ENCODE measurements at regions not wholly inside any gene's neighbourhood (a gene's known extent, or its start where the extent isn't known, plus 50 kb on each side); places are given as distances from the start of the nearest gene placed in this dataset.
"Not testable (repeated sequence)": the region's sequence is repeated elsewhere in the genome, so short reads cannot be mapped to it uniquely, and the experiment has no call there.

GRCh38 chr1:95582746-95583145 lies 348.7 kb downstream of the RWDD3 start:
- no peak for DNase-seq (ENCODE audit: extremely low read depth in 1 of 2, low read depth in 1 of 2)

DNA sequence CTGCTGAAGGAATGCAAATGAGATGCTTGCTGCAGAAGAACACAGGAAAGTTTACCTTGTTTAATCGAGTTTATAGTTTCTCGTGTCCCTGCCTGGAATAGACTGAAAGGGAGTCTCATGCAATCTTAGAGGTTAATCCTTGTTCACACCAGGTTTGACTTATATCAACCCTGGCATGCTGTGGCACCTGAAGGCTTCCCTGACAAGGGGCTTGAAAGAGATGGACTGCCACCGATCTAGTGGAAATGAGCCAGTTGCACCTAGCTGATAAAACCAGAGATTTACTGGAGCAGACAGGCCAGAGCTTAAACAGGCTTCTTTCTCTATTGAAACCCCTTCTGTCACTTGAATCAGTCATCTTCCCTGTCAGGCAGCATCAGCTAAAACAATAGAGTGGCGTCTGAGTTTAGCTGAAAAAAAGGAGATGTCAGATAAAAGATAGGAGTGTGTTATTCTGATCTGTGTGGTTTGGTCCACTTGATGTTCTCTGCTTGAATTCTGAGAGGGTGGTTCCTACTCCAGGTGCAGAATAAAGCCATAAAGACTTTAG lies 349.7 kb downstream of the RWDD3 start:
- DNase-seq (ENCODE audit: extremely low read depth in 1 of 2, low read depth in 1 of 2): no peak

GRCh38 chr1:95584315-95584714 lies 350.3 kb downstream of the RWDD3 start:
- DNase-seq (ENCODE audit: extremely low read depth in 1 of 2, low read depth in 1 of 2): no peak

GRCh38 chr1:95604771-95605170 lies 370.8 kb downstream of the RWDD3 start:
- no peak for DNase-seq (ENCODE audit: extremely low read depth in 1 of 2, low read depth in 1 of 2)

DNA sequence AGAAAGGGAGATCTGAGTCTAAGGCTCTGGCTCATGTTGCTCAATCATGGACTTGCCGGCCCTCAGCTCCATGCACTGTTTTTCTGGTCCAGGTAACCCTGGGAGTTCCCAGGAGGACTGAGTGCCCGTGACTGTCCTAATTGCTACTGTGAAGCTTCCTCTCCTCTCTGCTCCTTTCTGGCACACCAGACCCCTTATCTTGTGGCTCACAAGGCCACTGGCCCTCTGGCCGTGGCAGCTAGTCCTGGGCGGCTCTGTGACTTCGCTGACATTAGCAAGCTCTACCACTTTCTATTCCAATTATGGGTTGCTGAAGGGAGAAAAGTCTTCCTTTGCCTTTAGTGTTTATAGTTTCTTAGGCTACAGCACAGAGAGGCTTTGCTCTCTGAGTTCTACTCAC lies 380.2 kb downstream of the RWDD3 start:
- no peak for DNase-seq (ENCODE audit: extremely low read depth in 1 of 2, low read depth in 1 of 2)

DNA sequence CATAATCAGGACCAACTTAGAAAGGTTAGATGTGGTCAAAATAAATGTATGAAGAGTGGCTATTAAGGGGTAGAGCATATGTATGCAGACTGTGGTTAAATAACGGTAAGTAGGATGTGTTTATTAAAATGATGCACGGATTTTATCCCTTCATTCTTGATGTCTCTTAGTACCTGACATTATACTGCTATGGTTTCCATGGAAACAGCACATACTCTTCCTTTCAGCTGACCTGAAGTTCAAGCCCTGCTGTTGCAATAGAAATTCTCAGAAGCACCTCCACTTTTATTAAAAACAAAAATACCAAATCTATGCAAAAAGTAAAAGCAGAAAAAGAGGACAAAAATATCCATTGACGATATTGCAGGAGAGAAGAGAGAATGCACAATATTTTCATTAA lies 381.4 kb downstream of the RWDD3 start:
- DNase-seq (ENCODE audit: extremely low read depth in 1 of 2, low read depth in 1 of 2): no peak

DNA sequence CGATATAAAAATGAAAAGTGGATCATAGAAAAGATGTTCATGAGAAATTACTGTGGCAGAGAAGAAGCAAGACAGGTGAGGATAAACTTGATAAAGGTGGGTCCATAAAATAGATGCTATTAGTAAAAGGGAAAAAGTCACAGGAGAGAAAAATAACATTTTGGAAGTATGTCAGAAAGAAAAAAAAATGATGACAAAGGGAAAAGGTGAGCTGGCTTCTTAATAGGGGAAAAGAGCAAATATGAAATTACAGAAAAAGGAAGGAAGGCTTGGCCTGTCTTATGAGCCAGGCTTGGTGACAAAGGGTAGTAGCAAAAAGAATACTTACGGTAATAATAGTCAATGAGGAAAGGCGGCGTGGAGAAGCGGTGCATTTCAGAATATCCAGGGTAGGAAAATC lies 386.1 kb downstream of the RWDD3 start:
- no peak for DNase-seq (ENCODE audit: extremely low read depth in 1 of 2, low read depth in 1 of 2)

- DNase-seq (ENCODE audit: extremely low read depth in 1 of 2, low read depth in 1 of 2): no peak
Observed at GRCh38 chr1:95622609-95623008, 388.6 kb downstream of the RWDD3 start.

- no peak for DNase-seq (ENCODE audit: extremely low read depth in 1 of 2, low read depth in 1 of 2)
Observed at GRCh38 chr1:95625224-95625623, 391.2 kb downstream of the RWDD3 start.

DNA sequence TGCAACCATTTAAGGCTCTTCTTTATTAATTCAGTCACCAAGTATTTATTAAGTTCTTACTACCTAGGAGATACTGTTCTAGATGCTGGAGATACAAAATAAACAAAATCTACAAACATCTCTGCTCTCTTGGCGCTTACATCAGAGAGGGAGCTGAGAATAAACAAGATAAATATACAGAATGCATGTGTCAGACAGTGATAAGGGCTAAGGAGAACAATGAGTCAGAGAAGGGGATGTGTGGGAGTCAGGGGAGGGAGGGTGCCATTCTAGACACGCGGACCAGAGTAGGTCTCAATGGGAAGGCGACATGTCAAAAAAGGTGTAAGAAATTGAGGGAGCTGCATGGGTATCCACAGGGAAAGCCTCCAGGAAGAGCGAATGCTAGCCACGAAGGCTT lies 393.2 kb downstream of the RWDD3 start:
- DNase-seq (ENCODE audit: extremely low read depth in 1 of 2, low read depth in 1 of 2): no peak

DNA sequence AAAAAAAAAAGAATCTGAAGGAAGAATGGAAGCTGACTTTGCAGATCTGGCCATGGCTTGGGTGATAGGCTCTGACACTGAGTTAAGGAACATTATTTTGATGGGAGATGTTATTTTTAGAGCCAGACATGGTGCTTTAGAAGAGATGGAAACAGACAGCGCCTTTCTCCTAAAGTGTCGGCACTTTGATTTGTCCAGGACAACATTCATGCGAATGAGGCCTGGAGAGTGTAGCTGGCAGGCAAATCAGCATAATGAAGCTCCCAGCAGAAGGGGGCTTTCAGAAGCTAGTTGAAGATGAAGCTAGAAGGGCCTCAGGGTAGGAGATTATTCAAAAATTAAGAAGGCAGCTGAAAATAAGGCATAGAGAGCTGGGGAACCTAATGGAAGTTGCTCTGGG lies 397.7 kb downstream of the RWDD3 start:
- no peak for DNase-seq (ENCODE audit: extremely low read depth in 1 of 2, low read depth in 1 of 2)

DNA sequence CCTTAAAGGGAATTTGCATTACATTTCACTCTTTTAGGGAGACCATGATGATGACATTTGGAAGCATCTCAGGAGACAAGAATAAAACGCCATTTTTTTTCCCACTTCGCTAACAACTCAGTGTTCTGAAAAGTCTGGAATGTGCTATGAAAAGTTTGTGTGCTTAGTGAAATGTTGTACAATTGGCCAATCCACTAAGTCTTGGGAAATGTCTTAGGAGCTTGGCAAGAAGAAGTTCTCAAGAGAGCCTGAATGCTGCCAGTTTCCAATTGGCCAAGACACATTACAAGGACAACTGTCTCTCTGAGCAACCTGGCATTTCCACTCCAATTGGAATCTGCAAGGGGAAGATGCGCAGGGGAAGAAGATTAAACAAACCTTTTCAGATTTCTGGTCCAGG lies 401.8 kb downstream of the RWDD3 start:
- DNase-seq (ENCODE audit: extremely low read depth in 1 of 2, low read depth in 1 of 2): no peak

DNA sequence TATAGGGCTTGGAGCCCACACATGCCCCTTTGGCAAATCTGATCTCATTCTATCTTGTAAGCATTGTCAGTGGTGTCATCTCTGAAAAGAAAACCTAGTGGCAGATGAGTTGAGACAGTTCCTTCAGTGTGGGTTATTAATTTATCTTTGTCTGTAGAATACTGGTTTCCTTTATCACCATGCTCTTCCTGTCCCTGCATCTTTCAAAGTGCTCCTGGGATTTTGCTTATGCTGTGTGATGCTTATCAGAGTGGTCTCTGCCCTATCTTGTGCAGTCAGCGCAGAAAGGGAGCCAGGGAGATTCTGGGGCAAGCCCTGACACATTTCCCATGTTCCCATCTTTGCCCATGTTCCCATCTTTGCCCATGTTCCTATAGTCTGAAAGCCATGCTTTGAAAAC lies 402.9 kb downstream of the RWDD3 start:
- no peak for DNase-seq (ENCODE audit: extremely low read depth in 1 of 2, low read depth in 1 of 2)

GRCh38 chr1:95640746-95641145 lies 406.7 kb downstream of the RWDD3 start:
- no peak for DNase-seq (ENCODE audit: extremely low read depth in 1 of 2, low read depth in 1 of 2)

- no peak for DNase-seq (ENCODE audit: extremely low read depth in 1 of 2, low read depth in 1 of 2)
Observed at GRCh38 chr1:95641386-95641785, 407.4 kb downstream of the RWDD3 start.

- no peak for DNase-seq (ENCODE audit: extremely low read depth in 1 of 2, low read depth in 1 of 2)
Observed at GRCh38 chr1:95642035-95642434, 408.0 kb downstream of the RWDD3 start.

GRCh38 chr1:95643071-95643470 lies 409.1 kb downstream of the RWDD3 start:
- DNase-seq (ENCODE audit: extremely low read depth in 1 of 2, low read depth in 1 of 2): no peak

DNA sequence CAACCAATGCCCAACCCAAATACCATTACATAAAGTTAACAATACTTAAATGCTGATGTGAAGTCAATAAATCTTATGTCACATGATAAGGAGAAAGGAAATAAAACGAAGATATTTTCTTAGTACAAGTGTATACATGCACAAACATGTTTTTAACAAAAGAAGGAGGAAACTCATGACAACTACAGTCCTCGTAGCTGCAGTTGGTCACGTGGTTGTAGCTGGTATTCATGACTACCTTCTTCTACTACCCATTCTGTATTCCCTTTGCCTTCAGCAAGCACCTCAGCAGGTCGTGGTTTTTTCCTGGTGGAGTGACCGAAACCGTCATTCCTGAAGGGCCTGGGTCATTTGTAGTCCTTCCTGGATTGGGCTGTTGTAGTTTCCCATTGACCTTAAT lies 411.1 kb downstream of the RWDD3 start:
- not testable (repeated sequence) for DNase-seq (ENCODE audit: extremely low read depth in 1 of 2, low read depth in 1 of 2)

- no peak for DNase-seq (ENCODE audit: extremely low read depth in 1 of 2, low read depth in 1 of 2)
Observed at GRCh38 chr1:95650631-95651030, 416.6 kb downstream of the RWDD3 start.

DNA sequence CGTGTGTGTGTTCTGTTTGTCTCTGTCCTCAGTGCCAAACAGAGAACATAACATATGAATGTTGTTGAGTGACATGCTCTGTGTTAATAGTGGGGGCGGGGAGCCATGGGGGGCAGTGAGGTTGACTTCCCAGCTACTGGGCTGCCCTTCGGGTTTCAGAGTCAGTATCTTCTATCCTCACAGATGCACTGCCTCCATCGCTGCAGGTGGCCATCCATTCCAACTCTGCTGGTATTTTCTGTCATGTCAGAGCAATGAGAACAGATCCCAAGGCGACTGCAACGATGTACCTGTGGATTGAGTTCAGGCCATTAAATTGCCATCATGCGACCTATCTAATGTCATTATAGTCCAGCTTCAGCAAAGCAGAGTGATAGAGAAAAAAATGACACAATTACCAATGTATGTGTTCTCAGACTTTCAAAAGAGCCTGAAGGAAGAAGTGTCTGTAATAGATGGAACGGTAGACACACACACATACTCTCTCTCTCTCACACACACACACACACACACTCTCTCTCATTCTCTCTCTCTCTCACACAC lies 418.5 kb downstream of the RWDD3 start:
- DNase-seq (ENCODE audit: extremely low read depth in 1 of 2, low read depth in 1 of 2): no peak

GRCh38 chr1:95653618-95654017 lies 419.6 kb downstream of the RWDD3 start:
- DNase-seq (ENCODE audit: extremely low read depth in 1 of 2, low read depth in 1 of 2): no peak

- no peak for DNase-seq (ENCODE audit: extremely low read depth in 1 of 2, low read depth in 1 of 2)
Observed at GRCh38 chr1:95655321-95656020, 421.5 kb downstream of the RWDD3 start.

DNA sequence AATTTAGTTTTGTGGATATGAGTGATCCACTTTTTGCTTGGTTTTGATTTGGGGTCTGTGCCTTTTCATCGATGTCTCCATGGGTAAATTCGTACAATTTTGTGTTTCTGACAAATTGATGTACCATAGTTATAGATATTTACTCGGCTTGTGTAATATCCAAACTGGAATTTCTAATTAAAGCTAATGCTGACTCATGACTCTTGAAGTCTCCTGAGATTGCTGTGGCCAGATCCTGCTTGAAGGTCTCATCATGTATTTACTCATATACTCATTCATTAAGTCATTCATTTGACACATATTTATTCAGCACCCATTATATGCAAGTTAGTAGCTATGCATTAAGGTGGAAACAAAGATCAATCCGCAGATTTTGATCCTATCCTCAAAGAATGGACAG lies 423.2 kb downstream of the RWDD3 start:
- no peak for DNase-seq (ENCODE audit: extremely low read depth in 1 of 2, low read depth in 1 of 2)
